ENCODE measurements at regions not wholly inside any gene's neighbourhood (a gene's known extent, or its start where the extent isn't known, plus 50 kb on each side); places are given as distances from the start of the nearest gene placed in this dataset.

- TF ChIP-seq CTCF (IDR thresholded peaks at IDR 0.05) (no peak), POLR2A (IDR thresholded peaks at IDR 0.05) (no peak)
- DNase-seq = no peak
- Histone ChIP-seq H3K4me1 (no peaks in the 10 kb centered on the region), H3K9me3 (no peaks in the 10 kb centered on the region), H3K4me3 (no peak overlapping the region), H3K27ac (no peak overlapping the region), H3K36me3 (no peaks in the 10 kb centered on the region), H3K27me3 (no peaks in the 10 kb centered on the region)
- WGBS, 2 donors = 70 to 75% methylated on average over 1 of the region's 1 CpG
- intact Hi-C loops (cut with DNase I) = no loop called here
Observed at GRCh38 chr13:88071371-88071770, 400.2 kb downstream of the SLITRK5 start.

GRCh38 chr13:88074794-88075510 lies 403.8 kb downstream of the SLITRK5 start:
- Histone ChIP-seq H3K36me3 (no peaks in the 10 kb centered on the region), H3K9me3 (no peaks in the 10 kb centered on the region), H3K4me3 (no peak overlapping the region), H3K27ac (no peak overlapping the region), H3K4me1 (no peaks in the 10 kb centered on the region), H3K27me3 (no peaks in the 10 kb centered on the region)
- TF ChIP-seq CTCF (IDR thresholded peaks at IDR 0.05) (no peak), POLR2A (IDR thresholded peaks at IDR 0.05) (no peak)
- intact Hi-C loops (cut with DNase I) = no loop called here
- no peak for DNase-seq
- WGBS, 2 donors = 44 to 51% methylated on average over 5 of the region's 5 CpGs

- Histone ChIP-seq H3K4me3 (no peak overlapping the region), H3K27me3 (no peaks in the 10 kb centered on the region), H3K4me1 (no peaks in the 10 kb centered on the region), H3K36me3 (no peaks in the 10 kb centered on the region), H3K9me3 (no peaks in the 10 kb centered on the region), H3K27ac (no peak overlapping the region)
- intact Hi-C loops (cut with DNase I) = no loop called here
- no peak for TF ChIP-seq POLR2A (IDR thresholded peaks at IDR 0.05)
- no peak for TF ChIP-seq CTCF (IDR thresholded peaks at IDR 0.05)
- DNase-seq = no peak
Observed at GRCh38 chr13:88085036-88085435, 413.9 kb downstream of the SLITRK5 start.

- intact Hi-C loops (cut with DNase I) = no loop called here
- Histone ChIP-seq H3K4me1 (no peaks in the 10 kb centered on the region), H3K27me3 (no peaks in the 10 kb centered on the region), H3K27ac (no peak overlapping the region), H3K36me3 (no peaks in the 10 kb centered on the region), H3K9me3 (no peaks in the 10 kb centered on the region), H3K4me3 (no peak overlapping the region)
- no peak for DNase-seq
- TF ChIP-seq POLR2A (IDR thresholded peaks at IDR 0.05) (no peak), CTCF (IDR thresholded peaks at IDR 0.05) (no peak)
- 73 to 88% methylated on average over 3 of the region's 3 CpGs for WGBS, 2 donors
Observed at GRCh38 chr13:88086577-88086976, 415.4 kb downstream of the SLITRK5 start.

- no peak for TF ChIP-seq CTCF (IDR thresholded peaks at IDR 0.05)
- no peak for TF ChIP-seq POLR2A (IDR thresholded peaks at IDR 0.05)
- WGBS, 2 donors = 13 to 21% methylated on average over 2 of the region's 2 CpGs
- no peak for DNase-seq
- H3K4me1 ChIP-seq = no peaks in the 10 kb centered on the region
- no peaks in the 10 kb centered on the region for H3K9me3 ChIP-seq
- no peaks in the 10 kb centered on the region for H3K27me3 ChIP-seq
- no peak overlapping the region for H3K4me3 ChIP-seq
- no peak overlapping the region for H3K27ac ChIP-seq
- H3K36me3 ChIP-seq = no peaks in the 10 kb centered on the region
- intact Hi-C loops (cut with DNase I) = no loop called here
Observed at GRCh38 chr13:88097541-88097940, 426.4 kb downstream of the SLITRK5 start.

All from esophagus squamous epithelium (tissue), 5 donors.